ENCODE measurements at regions not wholly inside any gene's neighbourhood (a gene's known extent, or its start where the extent isn't known, plus 50 kb on each side); places are given as distances from the start of the nearest gene placed in this dataset.

- no peak overlapping the region for H3K27ac ChIP-seq
- TF ChIP-seq, protein P1, sequence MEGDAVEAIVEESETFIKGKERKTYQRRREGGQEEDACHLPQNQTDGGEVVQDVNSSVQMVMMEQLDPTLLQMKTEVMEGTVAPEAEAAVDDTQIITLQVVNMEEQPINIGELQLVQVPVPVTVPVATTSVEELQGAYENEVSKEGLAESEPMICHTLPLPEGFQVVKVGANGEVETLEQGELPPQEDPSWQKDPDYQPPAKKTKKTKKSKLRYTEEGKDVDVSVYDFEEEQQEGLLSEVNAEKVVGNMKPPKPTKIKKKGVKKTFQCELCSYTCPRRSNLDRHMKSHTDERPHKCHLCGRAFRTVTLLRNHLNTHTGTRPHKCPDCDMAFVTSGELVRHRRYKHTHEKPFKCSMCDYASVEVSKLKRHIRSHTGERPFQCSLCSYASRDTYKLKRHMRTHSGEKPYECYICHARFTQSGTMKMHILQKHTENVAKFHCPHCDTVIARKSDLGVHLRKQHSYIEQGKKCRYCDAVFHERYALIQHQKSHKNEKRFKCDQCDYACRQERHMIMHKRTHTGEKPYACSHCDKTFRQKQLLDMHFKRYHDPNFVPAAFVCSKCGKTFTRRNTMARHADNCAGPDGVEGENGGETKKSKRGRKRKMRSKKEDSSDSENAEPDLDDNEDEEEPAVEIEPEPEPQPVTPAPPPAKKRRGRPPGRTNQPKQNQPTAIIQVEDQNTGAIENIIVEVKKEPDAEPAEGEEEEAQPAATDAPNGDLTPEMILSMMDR (IDR thresholded peaks at IDR 0.05; ENCODE audit: low read depth, low read length), result no peak
- H3K9me3 ChIP-seq (ENCODE audit: low read depth), result no peaks in the 10 kb centered on the region
- no peak for DNase-seq (ENCODE audit: low read depth in 1 of 2, low spot score in 1 of 2)
- H3K36me3 ChIP-seq, result no peaks in the 10 kb centered on the region
- H3K27me3 ChIP-seq, result no peaks in the 10 kb centered on the region
- peak overlapping the region; percentile 68 for H3K4me3 ChIP-seq
- peaks cover 24% of the 10 kb centered on the region for H3K4me1 ChIP-seq (ENCODE audit: low read depth)
These were observed 113.2 kb upstream of the BEND6 start for GRCh38 chr6:56841751-56842150.

DNA sequence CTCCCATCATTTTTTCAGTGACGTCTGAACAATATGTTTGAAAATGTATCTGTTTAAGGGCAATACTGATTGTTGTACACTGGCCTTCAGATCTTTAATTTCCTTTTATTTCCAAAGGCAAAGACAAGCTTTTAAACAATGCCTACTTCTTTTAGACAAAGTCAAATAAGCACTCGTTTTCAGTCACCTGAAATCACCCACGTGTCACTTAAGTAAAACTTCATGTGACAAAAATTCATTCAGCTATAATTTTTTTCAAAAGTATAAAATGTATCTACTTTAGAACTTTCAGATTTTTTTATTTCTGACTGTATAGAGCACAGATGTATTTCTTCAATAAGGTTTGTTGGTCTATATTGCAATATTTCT is 113.5 kb upstream of the BEND6 start:
- Histone ChIP-seq H3K36me3 (no peaks in the 10 kb centered on the region), H3K4me3 (peak overlapping the region; percentile 68), H3K27me3 (no peaks in the 10 kb centered on the region), H3K27ac (no peak overlapping the region), H3K9me3 (ENCODE audit: low read depth) (no peaks in the 10 kb centered on the region), H3K4me1 (ENCODE audit: low read depth) (peaks cover 24% of the 10 kb centered on the region)
- TF ChIP-seq, protein P1 (IDR thresholded peaks at IDR 0.05; ENCODE audit: low read depth, low read length), result no peak
- DNase-seq (ENCODE audit: low read depth in 1 of 2, low spot score in 1 of 2), result no peak

GRCh38 chr6:56840467-56841380 is 114.2 kb upstream of the BEND6 start:
- no peak overlapping the region for H3K27ac ChIP-seq
- H3K9me3 ChIP-seq (ENCODE audit: low read depth), result no peaks in the 10 kb centered on the region
- peak in 1 of 2 donors; percentile 34 for DNase-seq (ENCODE audit: low read depth in 1 of 2, low spot score in 1 of 2)
- H3K36me3 ChIP-seq, result no peaks in the 10 kb centered on the region
- H3K27me3 ChIP-seq, result no peaks in the 10 kb centered on the region
- TF ChIP-seq, protein P1 (IDR thresholded peaks at IDR 0.05; ENCODE audit: low read depth, low read length), result no peak
- peak overlapping the region; percentile 68 for H3K4me3 ChIP-seq
- H3K4me1 ChIP-seq (ENCODE audit: low read depth), result peaks cover 24% of the 10 kb centered on the region

GRCh38 chr6:56839533-56840183 is 115.2 kb upstream of the BEND6 start:
- DNase-seq (ENCODE audit: low read depth in 1 of 2, low spot score in 1 of 2), result no peak
- no peak overlapping the region for H3K4me3 ChIP-seq
- H3K36me3 ChIP-seq, result no peaks in the 10 kb centered on the region
- H3K9me3 ChIP-seq (ENCODE audit: low read depth), result no peaks in the 10 kb centered on the region
- TF ChIP-seq, protein P1 (IDR thresholded peaks at IDR 0.05; ENCODE audit: low read depth, low read length), result no peak
- no peak overlapping the region for H3K27ac ChIP-seq
- H3K27me3 ChIP-seq, result no peaks in the 10 kb centered on the region
- peaks cover 24% of the 10 kb centered on the region for H3K4me1 ChIP-seq (ENCODE audit: low read depth)

DNA sequence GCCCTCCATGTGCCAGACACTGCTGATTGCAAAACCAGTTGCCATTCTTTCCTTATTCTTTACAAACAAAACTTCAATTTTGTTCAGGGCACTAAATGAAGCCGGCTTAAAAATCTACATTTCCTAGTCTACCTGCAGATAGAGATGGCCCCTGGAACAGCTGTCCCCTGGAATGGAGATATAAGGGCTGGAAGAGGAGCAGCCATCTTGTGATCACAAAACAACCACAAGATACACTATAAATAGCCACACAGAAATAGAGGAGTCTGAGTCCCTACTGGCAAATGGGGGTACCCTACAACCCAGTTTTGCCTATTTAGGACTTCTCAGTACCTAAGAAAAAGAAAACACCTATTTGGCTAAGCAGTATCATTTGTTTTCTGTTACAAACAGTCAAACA is 115.9 kb upstream of the BEND6 start:
- peaks cover 26% of the 10 kb centered on the region for H3K4me1 ChIP-seq (ENCODE audit: low read depth)
- DNase-seq (ENCODE audit: low read depth in 1 of 2, low spot score in 1 of 2), result no peak
- H3K9me3 ChIP-seq (ENCODE audit: low read depth), result no peaks in the 10 kb centered on the region
- TF ChIP-seq, protein P1 (IDR thresholded peaks at IDR 0.05; ENCODE audit: low read depth, low read length), result no peak
- H3K27me3 ChIP-seq, result no peaks in the 10 kb centered on the region
- H3K36me3 ChIP-seq, result no peaks in the 10 kb centered on the region
- H3K4me3 ChIP-seq, result no peak overlapping the region
- H3K27ac ChIP-seq, result no peak overlapping the region

Measured in cardiac muscle cell (in vitro differentiated cells and primary cell).